ENCODE measurements at regions not wholly inside any gene's neighbourhood (a gene's known extent, or its start where the extent isn't known, plus 50 kb on each side); places are given as distances from the start of the nearest gene placed in this dataset.

- no peak for TF ChIP-seq FOXM1 (IDR thresholded peaks at IDR 0.05; ENCODE audit: borderline replicate concordance, low read depth)
- no peak for TF ChIP-seq RAD21 (IDR thresholded peaks at IDR 0.05; ENCODE audit: low read depth)
- no peak for TF ChIP-seq EGR1 (IDR thresholded peaks at IDR 0.05)
- TF ChIP-seq EP300 (IDR thresholded peaks at IDR 0.05; ENCODE audit: borderline replicate concordance): no peak
- no peak for TF ChIP-seq MAX (IDR thresholded peaks at IDR 0.05)
- no peak for TF ChIP-seq TAF1 (IDR thresholded peaks at IDR 0.05; ENCODE audit: low read depth)
Measured at GRCh38 chr2:13035866-13036265, 319.1 kb downstream of the TRIB2 start.

All from Ishikawa (cell line).